AG20443 (cell line): ENCODE measurements at regions not wholly inside any gene's neighbourhood (a gene's known extent, or its start where the extent isn't known, plus 50 kb on each side); places are given as distances from the start of the nearest gene placed in this dataset.
A peak's percentile ranks its signal among the peaks of the same experiment; 100 is the strongest.

Experiments used
- DNase-seq: peaks from one replicate; pipeline ENCODE4 v3.0.0; 2012; ENCODE audit warnings: low spot score, mixed read lengths

DNA sequence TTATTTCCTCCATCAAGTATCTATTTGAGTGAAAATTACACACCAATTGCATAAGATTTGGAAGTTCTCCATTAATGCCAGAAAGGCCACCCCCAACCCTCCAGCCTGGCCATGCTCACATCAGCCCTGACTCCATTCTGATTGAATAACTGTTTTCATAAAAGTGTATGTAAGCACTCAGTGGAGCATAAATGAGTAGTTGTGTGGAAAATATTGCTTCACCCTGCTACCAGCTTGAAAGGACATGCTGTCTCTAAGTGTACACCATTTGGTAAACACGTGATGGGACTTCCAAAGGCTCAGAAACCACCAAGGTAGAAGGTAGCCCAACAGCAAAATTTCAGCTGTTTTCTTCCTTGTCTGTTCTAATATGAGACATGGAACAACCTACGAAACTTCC is 393.8 kb downstream of the ZNF385D start:
- DNase-seq = no peak

- DNase-seq = peak; percentile 53
Observed at GRCh38 chr3:21356402-21356801, 394.6 kb downstream of the ZNF385D start.

GRCh38 chr3:21345382-21345976 is 405.5 kb downstream of the ZNF385D start:
- DNase-seq = no peak

GRCh38 chr3:21331857-21332256 is 419.2 kb downstream of the ZNF385D start:
- DNase-seq = peak; percentile 6

DNA sequence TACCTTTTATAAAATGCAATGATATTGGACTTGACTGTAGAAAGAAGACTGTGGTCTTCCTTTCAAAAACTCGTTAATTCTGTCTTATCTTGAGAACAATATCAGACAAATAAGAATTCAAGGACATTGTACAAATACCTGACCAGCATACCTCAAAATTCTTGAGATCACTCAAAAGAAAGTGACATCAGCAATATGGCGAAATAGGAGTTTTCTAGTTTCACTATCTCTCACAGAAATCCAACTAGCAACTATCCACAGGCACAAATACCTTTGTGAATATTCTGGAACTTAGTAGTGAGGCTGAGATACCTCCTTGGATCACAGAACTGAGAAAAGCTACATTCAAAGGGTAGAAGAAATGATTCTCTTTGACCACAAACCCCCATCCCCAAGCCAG is 419.7 kb downstream of the ZNF385D start:
- no peak for DNase-seq

DNA sequence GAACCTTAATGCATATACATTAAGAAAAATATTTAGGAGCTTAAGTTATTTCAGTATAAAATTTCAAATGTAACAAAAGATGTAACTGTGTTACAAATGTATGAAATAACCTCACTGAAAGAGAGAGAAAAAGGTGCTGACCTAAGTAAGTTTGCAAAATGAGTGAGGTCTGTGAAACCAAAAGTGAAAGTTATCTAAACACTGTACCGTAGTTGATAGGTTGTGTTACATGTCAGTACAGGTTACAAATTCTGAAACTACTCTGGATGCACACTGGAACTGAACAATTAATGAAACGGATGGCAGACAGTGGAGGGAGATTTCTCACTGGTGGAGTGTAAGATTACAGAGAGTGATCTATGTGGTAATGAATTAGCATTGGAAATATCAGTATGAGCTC is 420.7 kb downstream of the ZNF385D start:
- DNase-seq = no peak

- DNase-seq = no peak
Observed at GRCh38 chr3:21328711-21329390, 422.2 kb downstream of the ZNF385D start.

GRCh38 chr3:21326704-21327475 is 424.1 kb downstream of the ZNF385D start:
- DNase-seq = peak; percentile 32

DNA sequence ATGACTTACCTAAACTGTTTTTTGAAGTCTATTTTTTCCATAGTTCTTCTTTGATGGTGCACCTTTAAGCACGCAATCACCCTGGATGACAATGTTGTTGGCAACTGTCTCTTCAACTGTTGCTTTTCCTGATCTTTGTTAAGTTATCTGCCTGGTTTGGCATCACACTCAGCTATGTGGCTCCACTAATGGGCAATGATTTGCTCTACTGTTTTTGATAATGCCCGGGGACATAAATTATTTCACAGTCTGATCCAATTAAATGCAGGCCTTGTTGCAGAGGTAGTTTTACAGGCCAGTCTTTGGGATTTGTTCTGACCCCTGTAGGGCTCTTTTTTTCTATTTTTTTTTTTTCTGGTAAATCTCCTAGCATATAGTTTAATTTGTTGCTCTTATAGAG is 436.3 kb downstream of the ZNF385D start:
- DNase-seq = no peak

GRCh38 chr3:21310891-21311290 is 440.1 kb downstream of the ZNF385D start:
- DNase-seq = no peak

DNA sequence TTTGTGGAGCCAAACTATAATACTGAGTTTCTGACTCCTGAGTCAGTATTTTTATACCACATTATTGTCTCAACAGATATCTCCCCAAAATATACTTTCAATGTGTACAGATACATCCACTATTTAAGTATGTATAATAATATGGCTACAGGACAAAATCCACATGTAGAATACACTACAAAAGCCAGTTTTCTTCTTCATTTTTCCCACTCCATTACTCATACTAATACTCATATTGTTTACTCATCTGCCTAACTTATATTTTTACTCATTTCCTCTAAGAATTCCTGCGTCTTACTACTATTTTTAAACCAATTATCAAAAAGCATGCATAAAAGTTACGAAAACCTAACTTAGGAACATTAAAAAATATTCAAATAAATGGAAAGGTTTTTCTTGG is 440.8 kb downstream of the ZNF385D start:
- no peak for DNase-seq

- DNase-seq = no peak
Observed at GRCh38 chr3:21297304-21297703, 453.7 kb downstream of the ZNF385D start.

DNA sequence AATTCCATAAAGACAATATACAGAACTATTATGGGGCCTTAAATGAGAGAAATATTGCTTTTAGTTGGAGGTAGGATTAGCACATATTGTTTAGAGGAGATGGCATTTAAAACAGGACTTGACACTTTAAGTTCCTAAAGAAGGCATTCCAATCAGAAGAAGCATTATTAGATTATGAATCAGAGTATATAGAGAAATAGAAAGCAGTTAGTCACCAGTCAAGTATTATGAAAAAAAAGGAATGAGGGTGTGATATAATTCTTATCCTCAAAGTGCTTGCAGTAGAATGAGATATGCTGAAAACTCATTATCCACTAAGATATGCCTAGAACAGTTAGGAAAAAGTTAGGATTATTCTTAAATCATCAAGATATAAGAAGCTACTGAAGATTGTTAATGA is 456.2 kb downstream of the ZNF385D start:
- DNase-seq = peak; percentile 49

GRCh38 chr3:21292971-21293370 is 458.0 kb downstream of the ZNF385D start:
- no peak for DNase-seq

GRCh38 chr3:21290557-21290956 is 460.5 kb downstream of the ZNF385D start:
- no peak for DNase-seq

DNA sequence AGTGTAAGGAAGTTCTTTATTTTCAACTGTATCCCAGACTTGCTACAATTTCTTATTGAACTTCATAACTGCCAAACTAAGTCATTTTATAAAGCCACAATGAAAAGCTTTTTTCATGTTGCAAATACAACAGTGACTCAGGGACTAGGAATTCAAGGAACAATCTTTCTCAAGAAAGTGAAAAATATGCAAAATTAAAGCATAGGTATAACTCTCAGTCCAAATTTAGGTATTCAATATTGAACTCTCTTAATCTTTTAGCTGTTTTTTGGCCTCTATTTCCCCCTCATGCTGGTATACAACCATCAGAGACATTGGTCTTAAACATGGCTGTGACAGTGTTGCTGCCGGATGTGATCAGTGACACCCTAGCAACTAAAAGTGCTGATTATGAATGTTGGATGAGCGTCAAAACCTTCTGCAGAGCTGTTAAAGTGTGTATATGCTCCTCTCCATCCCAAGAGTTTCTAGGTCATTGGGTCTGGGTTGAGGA is 476.9 kb downstream of the ZNF385D start:
- DNase-seq = peak; percentile 22

DNA sequence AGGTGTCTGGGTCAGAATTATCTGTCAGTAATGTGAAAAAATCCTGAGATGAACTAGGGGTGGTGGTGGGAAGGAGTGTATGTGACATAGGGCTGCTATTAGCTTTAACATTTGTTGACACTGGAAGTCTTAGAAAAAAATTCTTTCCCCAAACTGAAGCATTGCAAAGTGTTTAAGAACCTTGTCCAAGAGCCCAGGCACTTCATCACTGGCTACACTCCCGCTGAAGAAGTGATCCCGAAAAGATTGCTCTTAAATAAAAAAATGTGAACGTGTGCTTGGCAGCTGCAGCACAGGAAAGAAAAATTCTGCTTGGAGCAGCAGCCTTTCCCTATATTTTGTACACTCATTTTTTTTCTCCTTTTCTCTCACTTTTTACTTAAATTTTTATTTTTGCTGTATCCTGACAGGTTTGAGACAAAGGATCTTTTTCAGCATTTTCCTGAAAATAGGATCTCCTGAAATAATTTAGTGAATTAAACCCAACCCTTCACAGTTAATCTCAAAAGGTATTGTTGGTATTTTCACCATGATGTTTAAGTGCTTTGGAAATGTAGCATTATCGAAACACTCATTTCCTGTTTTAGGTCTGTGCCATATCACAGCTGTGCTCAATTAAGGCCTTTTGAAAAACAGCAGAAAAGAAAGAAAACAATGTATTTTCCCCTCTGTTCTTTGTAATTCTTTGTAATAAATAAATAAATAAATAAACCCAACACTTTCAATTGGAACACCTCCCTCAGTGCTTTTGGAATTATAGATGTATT is 477.6 kb downstream of the ZNF385D start:
- peak; percentile 52 for DNase-seq

- no peak for DNase-seq
Observed at GRCh38 chr3:21271606-21272016, 479.4 kb downstream of the ZNF385D start.

DNA sequence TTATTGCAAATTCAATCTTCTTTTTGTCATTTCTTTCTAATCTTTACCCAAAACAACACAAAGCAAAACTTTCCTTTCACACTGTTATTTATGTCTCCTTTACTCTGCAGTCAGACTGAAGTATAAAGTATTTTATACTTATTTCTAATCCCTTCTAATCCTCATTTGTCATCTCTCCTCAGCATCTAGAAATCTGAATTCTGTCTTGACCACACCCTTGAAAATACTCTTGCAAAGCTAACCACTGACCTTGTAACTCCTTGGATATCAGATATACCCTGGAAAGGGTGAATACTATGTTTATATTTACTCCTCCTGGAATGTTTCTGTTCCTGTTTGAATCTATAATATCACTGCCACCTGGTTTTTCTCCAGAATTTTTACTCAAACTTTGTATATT is 481.1 kb downstream of the ZNF385D start:
- no peak for DNase-seq

DNA sequence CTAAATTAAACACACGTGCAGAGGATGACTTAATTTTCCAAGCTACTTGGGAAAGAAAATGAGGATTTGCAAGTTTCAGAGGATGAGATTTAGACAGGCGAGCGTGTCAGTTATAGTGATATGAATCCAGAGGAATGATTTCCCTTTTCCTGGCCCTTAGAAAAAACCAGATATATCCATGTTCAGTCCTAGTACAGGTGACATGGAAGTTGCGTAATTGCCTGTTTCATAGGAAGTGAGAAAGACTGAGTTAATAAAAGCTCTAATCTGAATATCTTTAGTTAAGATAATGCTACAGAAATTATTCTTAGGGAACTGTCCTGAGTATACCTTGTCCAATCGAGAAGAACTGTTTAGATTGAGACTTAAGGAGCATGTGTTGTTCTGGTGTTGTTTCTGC is 490.5 kb downstream of the ZNF385D start:
- DNase-seq = no peak

GRCh38 chr3:21259896-21260295 is 491.1 kb downstream of the ZNF385D start:
- DNase-seq = no peak

GRCh38 chr3:21256932-21257331 is 494.1 kb downstream of the ZNF385D start:
- no peak for DNase-seq
